Uterus (tissue), 3 donors: ENCODE measurements at regions not wholly inside any gene's neighbourhood (a gene's known extent, or its start where the extent isn't known, plus 50 kb on each side); places are given as distances from the start of the nearest gene placed in this dataset.

Experiments
- DNase-seq, 2 donors: peaks; one replicate each; pipeline ENCODE4 v3.0.0-alpha.2; 2019 to 2020
- H3K27ac ChIP-seq, 2 donors: fragments of 200-600 bp; sonication (generic); 1 replicate in 1 of 2; 2 replicates in 1 of 2; pipeline ENCODE4 v1.5.1; 2016 to 2018
- H3K27me3 ChIP-seq, 2 donors: fragments of 200-600 bp; sonication (generic); one replicate each; pipeline ENCODE4 v1.5.1; 2018 to 2019; ENCODE audit warnings: control low read depth in 1 of 2
- H3K36me3 ChIP-seq, 2 donors: fragments of 200-600 bp; sonication (generic); one replicate each; pipeline ENCODE4 v1.5.1; 2019; ENCODE audit warnings: control low read depth in 1 of 2
- H3K4me1 ChIP-seq, 2 donors: fragments of 200-600 bp; sonication (generic); one replicate each; pipeline ENCODE4 v1.5.1; 2018 to 2019; ENCODE audit warnings: control low read depth in 1 of 2
- H3K4me3 ChIP-seq, 2 donors: fragments of 200-600 bp; sonication (generic); 1 replicate in 1 of 2; 2 replicates in 1 of 2; pipeline ENCODE4 v1.5.1; 2018 to 2019; ENCODE audit warnings: mild to moderate bottlenecking in 1 of 2
- H3K9me3 ChIP-seq, 2 donors: fragments of 200-600 bp; sonication (generic); one replicate each; pipeline ENCODE4 v1.5.1; 2019; ENCODE audit warnings: control low read depth in 1 of 2
- CTCF ChIP-seq, 4 experiments: fragments of 200-600 bp in 2 of 4; fragments of 450-650 bp in 2 of 4; sonication (generic) in 2 of 4; IDR thresholded peaks; one replicate each; pipeline ENCODE4 v1.5.1; 2016 to 2019; ENCODE audit warnings: antibody characterized with exemption in 4 of 4, mild to moderate bottlenecking in 2 of 4, moderate library complexity in 1 of 4
- POLR2A ChIP-seq, 2 donors: fragments of 450-650 bp; IDR thresholded peaks; one replicate each; pipeline ENCODE4 v1.6.1; 2016; ENCODE audit warnings: antibody characterized with exemption in 2 of 2, mild to moderate bottlenecking in 1 of 2, moderate library complexity in 1 of 2
- intact Hi-C: fragments of 100-400 bp; cut with DNase I; formaldehyde crosslinking; loops from one replicate; pipeline ENCODE4 v1.15.1; 2023; ENCODE audit warnings: low total_unique reads
- donor health status: DM: yes; HTN: yes; CAD: no.

DNA sequence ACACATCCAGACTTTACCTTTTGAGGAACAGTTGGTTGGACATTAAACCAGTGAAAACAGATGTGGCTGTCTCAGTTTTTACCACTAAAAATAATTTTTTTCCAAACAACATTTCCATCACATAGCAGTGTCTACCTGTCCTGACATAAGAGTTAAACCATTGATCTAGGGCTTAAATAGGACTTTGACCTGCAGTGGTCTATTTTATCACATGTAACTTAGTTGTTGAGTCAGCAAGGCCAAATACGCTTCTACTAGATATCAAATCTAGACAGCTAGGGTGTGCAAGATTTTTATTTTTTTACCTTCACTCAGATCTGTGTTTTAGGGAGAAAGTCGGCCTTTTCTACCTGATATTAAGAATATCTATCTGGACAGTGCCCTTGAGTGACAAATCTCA lies 88.8 kb upstream of the ZFP64 start:
- TF ChIP-seq POLR2A (IDR thresholded peaks at IDR 0.05) = no peak
- no peak for TF ChIP-seq CTCF (IDR thresholded peaks at IDR 0.05)

GRCh38 chr20:52279706-52280105 lies 88.1 kb upstream of the ZFP64 start:
- Histone ChIP-seq H3K4me1 (no peaks in the 10 kb centered on the region), H3K36me3 (no peaks in the 10 kb centered on the region), H3K9me3 (no peaks in the 10 kb centered on the region), H3K27ac (no peak overlapping the region), H3K27me3 (no peaks in the 10 kb centered on the region), H3K4me3 (no peak overlapping the region)
- intact Hi-C loops = no loop called here
- no peak for DNase-seq
- TF ChIP-seq POLR2A (IDR thresholded peaks at IDR 0.05) (no peak), CTCF (IDR thresholded peaks at IDR 0.05) (no peak)

More for the DNA sequence above, 88.8 kb upstream of the ZFP64 start:
- Histone ChIP-seq H3K36me3 (no peaks in the 10 kb centered on the region), H3K27ac (no peak overlapping the region), H3K4me3 (no peak overlapping the region), H3K27me3 (no peaks in the 10 kb centered on the region), H3K9me3 (no peaks in the 10 kb centered on the region), H3K4me1 (no peaks in the 10 kb centered on the region)
- intact Hi-C loops = no loop called here
- DNase-seq = no peak

DNA sequence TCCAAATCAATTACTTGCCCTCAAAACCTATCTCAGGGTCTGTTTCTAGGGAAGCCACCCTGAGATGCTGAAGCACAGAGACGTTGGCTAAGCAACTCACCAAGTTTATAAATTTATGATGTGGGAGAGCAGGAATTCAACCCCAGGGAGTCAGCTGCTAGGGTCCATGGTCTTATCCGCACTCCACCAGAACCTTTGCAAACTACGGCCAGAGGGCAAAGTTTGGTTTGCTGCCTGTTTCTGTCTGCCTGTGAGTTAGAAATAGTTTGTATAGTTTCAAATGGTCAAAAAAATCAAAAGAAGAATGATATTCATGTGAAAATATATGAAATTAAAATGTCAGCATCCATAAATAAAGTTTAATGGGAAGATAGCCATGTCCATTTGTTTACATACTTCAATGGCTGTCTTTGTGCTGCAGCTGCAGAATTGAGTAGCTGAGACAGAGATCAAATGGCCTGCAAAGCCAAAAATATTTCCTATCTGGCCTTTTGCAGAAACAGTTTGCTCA lies 83.7 kb upstream of the ZFP64 start:
- intact Hi-C loops = no loop called here
- DNase-seq = no peak
- TF ChIP-seq POLR2A (IDR thresholded peaks at IDR 0.05) (no peak), CTCF (IDR thresholded peaks at IDR 0.05) (no peak)
- no peaks in the 10 kb centered on the region for H3K4me1 ChIP-seq
- H3K36me3 ChIP-seq = no peaks in the 10 kb centered on the region
- H3K9me3 ChIP-seq = no peaks in the 10 kb centered on the region
- H3K27me3 ChIP-seq = no peaks in the 10 kb centered on the region
- no peak overlapping the region for H3K27ac ChIP-seq
- no peak overlapping the region for H3K4me3 ChIP-seq

GRCh38 chr20:52270696-52271095 lies 79.1 kb upstream of the ZFP64 start:
- Histone ChIP-seq H3K4me1 (no peaks in the 10 kb centered on the region), H3K9me3 (no peaks in the 10 kb centered on the region), H3K27me3 (no peaks in the 10 kb centered on the region), H3K4me3 (no peak overlapping the region), H3K27ac (no peak overlapping the region), H3K36me3 (no peaks in the 10 kb centered on the region)
- intact Hi-C loops = no loop called here
- no peak for TF ChIP-seq CTCF (IDR thresholded peaks at IDR 0.05)
- TF ChIP-seq POLR2A (IDR thresholded peaks at IDR 0.05) = no peak
- no peak for DNase-seq

- no peak for TF ChIP-seq POLR2A (IDR thresholded peaks at IDR 0.05)
- TF ChIP-seq CTCF (IDR thresholded peaks at IDR 0.05) = no peak
- H3K27ac ChIP-seq = no peak overlapping the region
- no peak for DNase-seq
- H3K4me3 ChIP-seq = no peak overlapping the region
- H3K36me3 ChIP-seq = no peaks in the 10 kb centered on the region
- H3K9me3 ChIP-seq = no peaks in the 10 kb centered on the region
- no peaks in the 10 kb centered on the region for H3K27me3 ChIP-seq
- intact Hi-C loops = no loop called here
- no peaks in the 10 kb centered on the region for H3K4me1 ChIP-seq
These were observed 78.5 kb upstream of the ZFP64 start for GRCh38 chr20:52270001-52270606.
